Gastrocnemius medialis (tissue), 4 donors: ENCODE measurements at regions not wholly inside any gene's neighbourhood (a gene's known extent, or its start where the extent isn't known, plus 50 kb on each side); places are given as distances from the start of the nearest gene placed in this dataset.
"Not testable (repeated sequence)": the region's sequence is repeated elsewhere in the genome, so short reads cannot be mapped to it uniquely, and the experiment has no call there.

ENCODE experiments used
- POLR2A ChIP-seq, 2 donors: fragments of 450-650 bp; IDR thresholded peaks; one replicate each; pipeline ENCODE4 v1.6.1; 2017; ENCODE audit warnings: antibody characterized with exemption in 2 of 2, mild to moderate bottlenecking in 2 of 2, moderate library complexity in 2 of 2
- TF ChIP-seq, protein P1 (sequence below), 5 experiments: fragments of 450-650 bp in 3 of 5; fragments of 200-600 bp in 2 of 5; sonication (generic) in 2 of 5; IDR thresholded peaks in 4 of 5; conservative IDR thresholded peaks in 1 of 5; 1 replicate in 4 of 5; 2 replicates in 1 of 5; pipeline ENCODE4 v1.5.1; 2016 to 2019; ENCODE audit warnings: antibody characterized with exemption in 5 of 5, mild to moderate bottlenecking in 3 of 5, moderate library complexity in 3 of 5

- TF ChIP-seq, protein P1, sequence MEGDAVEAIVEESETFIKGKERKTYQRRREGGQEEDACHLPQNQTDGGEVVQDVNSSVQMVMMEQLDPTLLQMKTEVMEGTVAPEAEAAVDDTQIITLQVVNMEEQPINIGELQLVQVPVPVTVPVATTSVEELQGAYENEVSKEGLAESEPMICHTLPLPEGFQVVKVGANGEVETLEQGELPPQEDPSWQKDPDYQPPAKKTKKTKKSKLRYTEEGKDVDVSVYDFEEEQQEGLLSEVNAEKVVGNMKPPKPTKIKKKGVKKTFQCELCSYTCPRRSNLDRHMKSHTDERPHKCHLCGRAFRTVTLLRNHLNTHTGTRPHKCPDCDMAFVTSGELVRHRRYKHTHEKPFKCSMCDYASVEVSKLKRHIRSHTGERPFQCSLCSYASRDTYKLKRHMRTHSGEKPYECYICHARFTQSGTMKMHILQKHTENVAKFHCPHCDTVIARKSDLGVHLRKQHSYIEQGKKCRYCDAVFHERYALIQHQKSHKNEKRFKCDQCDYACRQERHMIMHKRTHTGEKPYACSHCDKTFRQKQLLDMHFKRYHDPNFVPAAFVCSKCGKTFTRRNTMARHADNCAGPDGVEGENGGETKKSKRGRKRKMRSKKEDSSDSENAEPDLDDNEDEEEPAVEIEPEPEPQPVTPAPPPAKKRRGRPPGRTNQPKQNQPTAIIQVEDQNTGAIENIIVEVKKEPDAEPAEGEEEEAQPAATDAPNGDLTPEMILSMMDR (IDR thresholded peaks at IDR 0.05 in 4 of 5, conservative IDR thresholded peaks at IDR 0.05 in 1 of 5): not testable (repeated sequence)
- not testable (repeated sequence) for TF ChIP-seq POLR2A (IDR thresholded peaks at IDR 0.05)
These were observed 637.7 kb downstream of the TBC1D22A start for GRCh38 chr22:47400131-47400530.
